ENCODE measurements at regions not wholly inside any gene's neighbourhood (a gene's known extent, or its start where the extent isn't known, plus 50 kb on each side); places are given as distances from the start of the nearest gene placed in this dataset.

- Histone ChIP-seq H3K4me1 (replicated peaks; ENCODE audit: insufficient read depth) (peaks cover 31% of the 10 kb centered on the region), H3K27ac (peak overlapping the region; percentile 94), H2AFZ (no peak overlapping the region), H3F3A (ENCODE audit: insufficient read depth, low read depth) (no peaks in the 10 kb centered on the region; the same call in 1 of the 2 replicates), H3K27me3 (ENCODE audit: insufficient read depth, low read depth) (no peaks in the 10 kb centered on the region), H3K9me2 (ENCODE audit: insufficient read depth) (no peaks in the 10 kb centered on the region), H3K4me2 (peak overlapping the region; percentile 80), H3K9me3 (ENCODE audit: insufficient read depth, low read depth) (no peaks in the 10 kb centered on the region), H3K79me2 (ENCODE audit: low read depth) (no peaks in the 10 kb centered on the region), H4K20me1 (ENCODE audit: insufficient read depth) (no peaks in the 10 kb centered on the region), H3K4me3 (no peak overlapping the region; the same call in 1 of the 2 replicates), H3K36me3 (ENCODE audit: low read depth) (no peaks in the 10 kb centered on the region)
- no TSS peak for BruUV-seq (replicated peaks)
- ChIA-PET CTCF (no interaction called here), POLR2A (ENCODE audit: unreplicated experiment) (interaction anchor here (0.6 to 0.7 kb wide), 3 partner anchors 9 to 943 kb away, joined by 3 to 11 read pairs (median 4); no protein-coding TSS in a partner anchor)
- intact Hi-C loops (cut with micrococcal nuclease; ENCODE audit: unreplicated experiment), result no loop called here
- TF ChIP-seq EZH2 (IDR thresholded peaks at IDR 0.05; ENCODE audit: low read depth), result no peak
- no peak for TF ChIP-seq CTCF (conservative IDR thresholded peaks at IDR 0.05)
- DNase-seq, result peak in 1 of 2 experiments; percentile 67
Observed at GRCh38 chr10:21175797-21176196, 278.7 kb upstream of the NEBL start.

GRCh38 chr10:21174715-21175495 lies 277.8 kb upstream of the NEBL start:
- DNase-seq, result peak; percentile 30 to 73
- peak overlapping the region; percentile 82 for H2AFZ ChIP-seq
- no peaks in the 10 kb centered on the region for H3K36me3 ChIP-seq (ENCODE audit: low read depth)
- no peaks in the 10 kb centered on the region for H3K27me3 ChIP-seq (ENCODE audit: insufficient read depth, low read depth)
- peak overlapping the region; percentile 94 for H3K27ac ChIP-seq
- H3K79me2 ChIP-seq (ENCODE audit: low read depth), result no peaks in the 10 kb centered on the region
- TSS peak; percentile 83 for BruUV-seq (replicated peaks)
- ChIA-PET POLR2A (ENCODE audit: unreplicated experiment) (interaction anchor here (0.6 to 0.7 kb wide), 4 partner anchors 10 to 942 kb away, joined by 3 to 11 read pairs (median 8); no protein-coding TSS in a partner anchor), CTCF (no interaction called here)
- H3K4me1 ChIP-seq (replicated peaks; ENCODE audit: insufficient read depth), result peaks cover 31% of the 10 kb centered on the region
- no peak for TF ChIP-seq EZH2 (IDR thresholded peaks at IDR 0.05; ENCODE audit: low read depth)
- TF ChIP-seq CTCF (conservative IDR thresholded peaks at IDR 0.05), result no peak
- intact Hi-C loops (cut with micrococcal nuclease; ENCODE audit: unreplicated experiment), result loop anchor here (1.0 to 5.0 kb wide), 6 partner anchors 19 to 352 kb away; partner anchors contain the start of gene SKIDA1
- H3K4me3 ChIP-seq, result peak overlapping the region; percentile 81
- H3K9me3 ChIP-seq (ENCODE audit: insufficient read depth, low read depth), result no peaks in the 10 kb centered on the region
- H4K20me1 ChIP-seq (ENCODE audit: insufficient read depth), result no peaks in the 10 kb centered on the region
- H3K4me2 ChIP-seq, result peak overlapping the region; percentile 80
- no peaks in the 10 kb centered on the region; the same call in 1 of the 2 replicates for H3F3A ChIP-seq (ENCODE audit: insufficient read depth, low read depth)
- H3K9me2 ChIP-seq (ENCODE audit: insufficient read depth), result no peaks in the 10 kb centered on the region

GRCh38 chr10:21173802-21174714 lies 276.9 kb upstream of the NEBL start:
- Histone ChIP-seq H3K27ac (peak overlapping the region; percentile 94), H3K36me3 (ENCODE audit: low read depth) (no peaks in the 10 kb centered on the region), H3K9me2 (ENCODE audit: insufficient read depth) (no peaks in the 10 kb centered on the region), H3K27me3 (ENCODE audit: insufficient read depth, low read depth) (no peaks in the 10 kb centered on the region), H3K4me2 (peak overlapping the region; percentile 80), H3K9me3 (ENCODE audit: insufficient read depth, low read depth) (no peaks in the 10 kb centered on the region), H3K79me2 (ENCODE audit: low read depth) (no peaks in the 10 kb centered on the region), H4K20me1 (ENCODE audit: insufficient read depth) (no peaks in the 10 kb centered on the region), H3K4me1 (replicated peaks; ENCODE audit: insufficient read depth) (peaks cover 31% of the 10 kb centered on the region), H3F3A (ENCODE audit: insufficient read depth, low read depth) (no peaks in the 10 kb centered on the region; the same call in 1 of the 2 replicates), H2AFZ (peak overlapping the region; percentile 82), H3K4me3 (peak overlapping the region; percentile 81)
- BruUV-seq (replicated peaks), result no TSS peak
- intact Hi-C loops (cut with micrococcal nuclease; ENCODE audit: unreplicated experiment), result loop anchor here (1.0 to 5.0 kb wide), 6 partner anchors 20 to 353 kb away; partner anchors contain the start of gene SKIDA1
- TF ChIP-seq EZH2 (IDR thresholded peaks at IDR 0.05; ENCODE audit: low read depth), result no peak
- TF ChIP-seq CTCF (conservative IDR thresholded peaks at IDR 0.05), result no peak; the same call in 1 of the 2 replicates
- DNase-seq, result peak; percentile 71 to 90
- CTCF ChIA-PET, result no interaction called here
- POLR2A ChIA-PET (ENCODE audit: unreplicated experiment), result no interaction called here
